ENCODE measurements at regions not wholly inside any gene's neighbourhood (a gene's known extent, or its start where the extent isn't known, plus 50 kb on each side); places are given as distances from the start of the nearest gene placed in this dataset.
"Not testable (repeated sequence)": the region's sequence is repeated elsewhere in the genome, so short reads cannot be mapped to it uniquely, and the experiment has no call there.

DNA sequence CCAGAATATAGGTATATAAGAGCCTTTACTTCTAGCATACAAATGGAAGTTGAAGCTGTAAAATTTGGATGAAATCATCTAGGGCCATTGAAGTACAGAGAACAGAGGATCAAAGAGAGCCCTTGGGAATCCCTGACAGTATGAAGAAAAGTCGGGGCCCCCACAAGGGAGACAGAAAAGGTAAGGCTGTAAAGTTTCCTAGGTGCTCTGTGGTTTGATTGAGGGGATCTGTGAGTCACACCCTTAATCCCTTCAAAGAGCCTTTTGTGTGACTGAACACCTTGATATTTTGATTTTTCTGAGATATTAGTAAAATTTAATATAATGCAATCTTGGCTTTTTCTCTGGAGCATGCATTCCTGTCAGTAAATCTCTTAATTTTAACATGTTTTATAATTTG is 961.7 kb upstream of the TMEFF2 start:
- no peak for DNase-seq
- Histone ChIP-seq H3K27ac (no peak overlapping the region), H3K4me3 (no peak overlapping the region), H3K4me1 (no peaks in the 10 kb centered on the region), H3K36me3 (no peaks in the 10 kb centered on the region), H3K27me3 (no peaks in the 10 kb centered on the region), H3K9me3 (no peaks in the 10 kb centered on the region)
- WGBS, 2 donors = 52 to 65% methylated on average over 1 of the region's 1 CpG
- intact Hi-C loops (cut with DNase I) = no loop called here
- no peak for TF ChIP-seq POLR2AphosphoS5 (IDR thresholded peaks at IDR 0.05)
- no peak for TF ChIP-seq CTCF (IDR thresholded peaks at IDR 0.05)
- no peak for TF ChIP-seq POLR2A (IDR thresholded peaks at IDR 0.05)
- no peak for TF ChIP-seq EP300 (IDR thresholded peaks at IDR 0.05)

DNA sequence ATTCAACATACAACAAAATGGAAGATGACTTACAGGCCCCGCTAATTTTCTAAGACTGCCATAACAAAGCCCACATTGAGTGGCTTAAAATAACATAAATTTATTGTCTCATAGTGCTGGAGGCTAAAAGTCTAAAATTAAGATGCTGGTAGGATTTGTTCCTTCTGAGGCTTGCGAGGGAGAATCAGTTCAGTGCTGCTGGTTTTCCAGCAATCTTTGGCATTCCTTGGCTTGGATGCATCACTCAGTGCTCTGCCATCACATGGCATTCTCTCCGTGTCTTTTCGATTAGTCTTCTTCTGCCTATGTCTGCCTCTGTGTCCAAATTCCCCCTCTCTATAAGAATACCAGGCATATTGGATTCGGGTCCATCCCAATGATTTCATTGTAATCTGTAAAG is 959.3 kb upstream of the TMEFF2 start:
- Histone ChIP-seq H3K9me3 (no peaks in the 10 kb centered on the region), H3K27me3 (no peaks in the 10 kb centered on the region), H3K27ac (no peak overlapping the region), H3K4me1 (no peaks in the 10 kb centered on the region), H3K4me3 (no peak overlapping the region), H3K36me3 (no peaks in the 10 kb centered on the region)
- intact Hi-C loops (cut with DNase I) = no loop called here
- TF ChIP-seq EP300 (IDR thresholded peaks at IDR 0.05) (no peak), POLR2AphosphoS5 (IDR thresholded peaks at IDR 0.05) (no peak), CTCF (IDR thresholded peaks at IDR 0.05) (no peak), POLR2A (IDR thresholded peaks at IDR 0.05) (no peak)
- DNase-seq = no peak
- WGBS, 2 donors = 93 to 94% methylated on average over 5 of the region's 5 CpGs

DNA sequence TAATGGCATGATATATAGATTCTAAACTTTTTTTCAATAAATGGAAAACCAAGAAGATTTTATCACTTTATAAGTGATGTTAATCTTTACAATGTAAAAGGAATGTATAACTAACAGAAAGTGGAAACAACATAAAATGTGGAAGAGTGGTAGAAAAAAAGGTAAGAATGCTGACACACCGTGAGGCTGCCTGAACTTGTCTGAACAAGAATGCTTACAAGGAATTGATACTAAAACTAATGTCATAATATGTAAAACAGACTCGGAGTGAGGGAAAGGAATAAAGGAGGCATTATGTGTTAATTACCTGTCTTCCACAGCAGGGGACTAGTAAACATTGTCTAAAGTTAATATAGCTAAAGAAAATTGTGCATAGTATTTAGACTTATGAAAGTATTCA is 958.8 kb upstream of the TMEFF2 start:
- DNase-seq = no peak
- intact Hi-C loops (cut with DNase I) = no loop called here
- no peaks in the 10 kb centered on the region for H3K4me1 ChIP-seq

DNA sequence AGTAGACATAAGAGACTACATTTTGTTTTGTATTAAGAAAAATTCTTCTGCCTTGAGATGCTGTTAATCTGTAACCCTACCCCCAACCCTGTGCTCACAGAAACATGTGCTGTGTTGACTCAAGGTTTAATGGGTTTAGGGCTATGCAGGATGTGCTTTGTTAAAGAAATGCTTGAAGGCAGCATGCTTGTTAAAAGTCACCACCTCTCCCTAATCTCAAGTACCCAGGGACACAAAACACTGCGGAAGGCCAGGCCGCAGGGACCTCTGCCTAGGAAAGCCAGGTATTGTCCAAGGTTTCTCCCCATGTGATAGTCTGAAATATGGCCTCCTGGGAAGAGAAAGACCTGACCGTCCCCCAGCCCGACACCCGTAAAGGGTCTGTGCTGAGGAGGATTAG is 947.7 kb upstream of the TMEFF2 start:
- DNase-seq; H3K27ac ChIP-seq; H3K4me1 ChIP-seq; H3K4me3 ChIP-seq; H3K9me3 ChIP-seq; H3K27me3 ChIP-seq; intact Hi-C loops (cut with DNase I); H3K36me3 ChIP-seq: not testable (repeated sequence)
- 48 to 74% methylated on average over 5 of the region's 5 CpGs for WGBS, 2 donors

More for the DNA sequence above, 958.8 kb upstream of the TMEFF2 start:
- TF ChIP-seq EP300 (IDR thresholded peaks at IDR 0.05) = no peak
- Histone ChIP-seq H3K27ac (no peak overlapping the region), H3K9me3 (no peaks in the 10 kb centered on the region), H3K4me3 (no peak overlapping the region), H3K27me3 (no peaks in the 10 kb centered on the region), H3K36me3 (no peaks in the 10 kb centered on the region)
- 25 to 67% methylated on average over 2 of the region's 2 CpGs for WGBS, 2 donors

GRCh38 chr2:193141998-193142397 is 947.3 kb upstream of the TMEFF2 start:
- DNase-seq = no peak
- no peak overlapping the region for H3K27ac ChIP-seq
- H3K36me3 ChIP-seq = no peaks in the 10 kb centered on the region
- no peak overlapping the region for H3K4me3 ChIP-seq
- intact Hi-C loops (cut with DNase I) = no loop called here
- no peaks in the 10 kb centered on the region for H3K27me3 ChIP-seq
- TF ChIP-seq POLR2A (IDR thresholded peaks at IDR 0.05) (no peak), CTCF (IDR thresholded peaks at IDR 0.05) (no peak), EP300 (IDR thresholded peaks at IDR 0.05) (no peak), POLR2AphosphoS5 (IDR thresholded peaks at IDR 0.05) (no peak)
- no peaks in the 10 kb centered on the region for H3K9me3 ChIP-seq
- H3K4me1 ChIP-seq = no peaks in the 10 kb centered on the region

DNA sequence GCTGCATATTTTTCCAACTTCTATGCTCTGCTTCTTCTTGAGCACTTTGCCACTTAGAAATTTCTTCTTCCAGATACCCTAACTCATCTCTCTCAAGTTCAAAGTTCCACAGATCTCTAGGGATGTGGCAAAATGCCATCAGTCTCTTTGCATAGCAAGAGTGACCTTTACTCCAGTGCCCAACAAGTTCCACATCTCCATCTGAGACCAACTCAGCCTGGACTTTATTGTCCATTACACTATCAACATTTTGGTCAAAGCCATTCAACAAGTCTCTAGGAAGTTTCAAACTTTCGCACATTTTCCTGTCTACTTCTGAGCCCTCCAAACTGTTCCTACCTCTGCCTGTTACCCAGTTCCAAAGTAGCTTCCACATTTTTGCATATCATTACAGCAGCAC is 946.2 kb upstream of the TMEFF2 start:
- H3K9me3 ChIP-seq; H3K36me3 ChIP-seq; H3K4me1 ChIP-seq; H3K27ac ChIP-seq; DNase-seq; intact Hi-C loops (cut with DNase I); H3K27me3 ChIP-seq; H3K4me3 ChIP-seq: not testable (repeated sequence)
- 92 to 94% methylated on average over 1 of the region's 1 CpG for WGBS, 2 donors

Measured in sigmoid colon (tissue), 6 donors.